ENCODE measurements at regions not wholly inside any gene's neighbourhood (a gene's known extent, or its start where the extent isn't known, plus 50 kb on each side); places are given as distances from the start of the nearest gene placed in this dataset.
"Not testable (repeated sequence)": the region's sequence is repeated elsewhere in the genome, so short reads cannot be mapped to it uniquely, and the experiment has no call there.

DNA sequence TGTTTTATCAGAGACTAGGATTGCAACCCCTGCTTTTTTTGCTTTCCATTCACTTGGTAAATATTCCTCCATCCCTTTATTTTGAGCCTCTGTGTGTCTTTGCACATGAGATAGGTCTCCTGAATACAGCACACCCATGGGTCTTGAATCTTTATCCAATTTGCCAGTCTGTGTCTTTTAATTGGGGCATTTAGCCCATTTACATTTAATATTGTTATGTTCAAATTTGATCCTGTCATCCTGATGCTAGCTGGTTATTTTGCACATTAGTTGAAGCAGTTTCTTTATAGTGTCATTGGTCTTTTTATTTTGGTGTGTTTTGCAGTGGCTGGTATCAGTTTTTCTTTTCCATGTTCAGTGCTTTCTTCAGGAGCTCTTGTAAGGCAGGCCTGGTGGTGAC, 95.1 kb upstream of the STK32A start:
- TF ChIP-seq, protein P1, sequence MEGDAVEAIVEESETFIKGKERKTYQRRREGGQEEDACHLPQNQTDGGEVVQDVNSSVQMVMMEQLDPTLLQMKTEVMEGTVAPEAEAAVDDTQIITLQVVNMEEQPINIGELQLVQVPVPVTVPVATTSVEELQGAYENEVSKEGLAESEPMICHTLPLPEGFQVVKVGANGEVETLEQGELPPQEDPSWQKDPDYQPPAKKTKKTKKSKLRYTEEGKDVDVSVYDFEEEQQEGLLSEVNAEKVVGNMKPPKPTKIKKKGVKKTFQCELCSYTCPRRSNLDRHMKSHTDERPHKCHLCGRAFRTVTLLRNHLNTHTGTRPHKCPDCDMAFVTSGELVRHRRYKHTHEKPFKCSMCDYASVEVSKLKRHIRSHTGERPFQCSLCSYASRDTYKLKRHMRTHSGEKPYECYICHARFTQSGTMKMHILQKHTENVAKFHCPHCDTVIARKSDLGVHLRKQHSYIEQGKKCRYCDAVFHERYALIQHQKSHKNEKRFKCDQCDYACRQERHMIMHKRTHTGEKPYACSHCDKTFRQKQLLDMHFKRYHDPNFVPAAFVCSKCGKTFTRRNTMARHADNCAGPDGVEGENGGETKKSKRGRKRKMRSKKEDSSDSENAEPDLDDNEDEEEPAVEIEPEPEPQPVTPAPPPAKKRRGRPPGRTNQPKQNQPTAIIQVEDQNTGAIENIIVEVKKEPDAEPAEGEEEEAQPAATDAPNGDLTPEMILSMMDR (conservative IDR thresholded peaks at IDR 0.05), result not testable (repeated sequence)
- TF ChIP-seq ZFX (IDR thresholded peaks at IDR 0.05), result not testable (repeated sequence)

All from C4-2B (cell line).